ENCODE measurements at regions not wholly inside any gene's neighbourhood (a gene's known extent, or its start where the extent isn't known, plus 50 kb on each side); places are given as distances from the start of the nearest gene placed in this dataset.

DNA sequence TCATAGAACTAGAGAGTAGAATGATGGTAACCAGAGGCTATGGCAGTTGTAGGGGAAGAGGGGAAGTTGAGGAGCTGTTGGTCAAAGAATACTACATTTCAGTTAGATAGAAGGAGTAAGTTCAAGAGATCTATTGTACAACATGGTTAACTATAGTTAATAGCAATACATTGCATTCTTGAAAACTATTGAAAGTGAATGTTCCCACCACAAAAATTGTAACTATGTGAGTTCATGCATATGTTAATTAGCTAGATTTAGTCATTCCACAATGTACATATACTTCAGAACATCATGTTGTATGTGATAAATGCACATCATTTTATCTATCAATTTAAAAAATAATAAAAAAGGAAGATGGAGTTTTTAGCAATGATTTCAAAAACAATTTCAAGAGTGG is 125.3 kb upstream of the IL15 start:
- no peaks in the 10 kb centered on the region for H4K20me1 ChIP-seq (replicated peaks in 1 of 2; ENCODE audit: control insufficient read depth in 1 of 2, insufficient read depth in 2 of 2, low read length in 2 of 2)
- no peak overlapping the region for H4K91ac ChIP-seq (replicated peaks; ENCODE audit: insufficient read length, low read length)
- H3K4me2 ChIP-seq (ENCODE audit: insufficient read depth in 1 of 2, low read depth in 2 of 2, low read length in 2 of 2) = no peak overlapping the region
- TF ChIP-seq POU5F1 (IDR thresholded peaks at IDR 0.05; ENCODE audit: low read depth, low read length) (no peak), SAP30 (IDR thresholded peaks at IDR 0.05; ENCODE audit: insufficient read depth, insufficient replicate concordance, low read length) (no peak), JUND (IDR thresholded peaks at IDR 0.05; ENCODE audit: low read length) (no peak), TAF1 (IDR thresholded peaks at IDR 0.05; ENCODE audit: low read depth, low read length) (no peak), CBX8 (IDR thresholded peaks at IDR 0.05; ENCODE audit: borderline replicate concordance, low read depth, low read length) (no peak), SIRT6 (IDR thresholded peaks at IDR 0.05; ENCODE audit: low read length) (no peak), KDM4A (IDR thresholded peaks at IDR 0.05; ENCODE audit: low read depth, low read length, severe bottlenecking) (no peak), NANOG (IDR thresholded peaks at IDR 0.05; ENCODE audit: insufficient read depth, low read depth, low read length, poor library complexity, severe bottlenecking) (no peak), EZH2 (IDR thresholded peaks at IDR 0.05; ENCODE audit: low read depth, low read length, severe bottlenecking) (no peak)
- H3K36me3 ChIP-seq (ENCODE audit: control insufficient read depth in 2 of 4, insufficient read depth in 4 of 4, low read length in 3 of 4) = no peaks in the 10 kb centered on the region; a peak in 1 of 8 replicates
- FAIRE-seq = no peak
- no peak overlapping the region for H3K4me3 ChIP-seq (ENCODE audit: extremely low read depth in 1 of 4, insufficient read depth in 2 of 4, low read depth in 3 of 4, low read length in 4 of 4)
- ChIA-PET CTCF (ENCODE audit: partially characterized antibody) (no interaction called here), POLR2A (ENCODE audit: partially characterized antibody) (no interaction called here)
- H3K4me1 ChIP-seq (replicated peaks in 1 of 4; ENCODE audit: control insufficient read depth in 3 of 4, insufficient read depth in 4 of 4, low read length in 3 of 4) = no peaks in the 10 kb centered on the region
- H2BK120ac ChIP-seq (replicated peaks; ENCODE audit: low read depth, low read length) = no peak overlapping the region
- no peak overlapping the region for H3K14ac ChIP-seq (ENCODE audit: insufficient read length)
- H3K23me2 ChIP-seq (ENCODE audit: low read depth, low read length) = no peaks in the 10 kb centered on the region
- no peak overlapping the region for H2BK20ac ChIP-seq (ENCODE audit: low read length)
- H3K27me3 ChIP-seq (replicated peaks in 1 of 4; ENCODE audit: control insufficient read depth in 3 of 4, extremely low read depth in 1 of 4, insufficient read depth in 3 of 4, low read length in 3 of 4) = no peaks in the 10 kb centered on the region
- no peak overlapping the region for H2AK5ac ChIP-seq (ENCODE audit: low read depth, low read length)
- H3K79me1 ChIP-seq (ENCODE audit: low read depth, low read length) = no peaks in the 10 kb centered on the region
- H4K5ac ChIP-seq (ENCODE audit: insufficient read length, low read depth, low read length) = no peak overlapping the region
- H2BK12ac ChIP-seq (ENCODE audit: low read depth, low read length) = no peak overlapping the region
- no peak for DNase-seq (ENCODE audit: low read depth in 1 of 2, low spot score in 2 of 2)
- peaks cover 7 to 10% of the 10 kb centered on the region in 2 experiments for H3K9me3 ChIP-seq (ENCODE audit: insufficient read depth in 2 of 2, low read depth in 1 of 2, low read length in 1 of 2)
- no peak overlapping the region for H2BK15ac ChIP-seq (ENCODE audit: low read length)
- no peak overlapping the region for H3K4ac ChIP-seq (replicated peaks; ENCODE audit: insufficient read length, low read depth, low read length)
- no peak overlapping the region for H2AFZ ChIP-seq (ENCODE audit: low read length)
- no peak overlapping the region for H4K8ac ChIP-seq (ENCODE audit: extremely low read depth, insufficient read depth, low read length)
- no peak overlapping the region for H3K23ac ChIP-seq (ENCODE audit: insufficient read length)
- H3K27ac ChIP-seq (ENCODE audit: low read depth, low read length) = no peak overlapping the region
- H3K79me2 ChIP-seq (ENCODE audit: control insufficient read depth in 1 of 2, insufficient read depth in 2 of 2, low read length in 2 of 2) = no peaks in the 10 kb centered on the region
- no peak overlapping the region for H3K9ac ChIP-seq (replicated peaks in 1 of 4; ENCODE audit: extremely low read depth in 1 of 4, low read depth in 3 of 4, low read length in 3 of 4)
- no peak overlapping the region for H3K18ac ChIP-seq (ENCODE audit: extremely low read depth, low read length)
- H2BK5ac ChIP-seq (ENCODE audit: low read depth, low read length) = no peak overlapping the region
- H3K56ac ChIP-seq (replicated peaks; ENCODE audit: insufficient read length, low read depth, low read length) = no peak overlapping the region

Measured in H1 (cell line).